Smooth muscle cell (in vitro differentiated cells): ENCODE measurements at regions not wholly inside any gene's neighbourhood (a gene's known extent, or its start where the extent isn't known, plus 50 kb on each side); places are given as distances from the start of the nearest gene placed in this dataset.

Source experiments
- DNase-seq: peaks from one replicate; lab custom pipeline; 2025; ENCODE audit not compliant: unreplicated experiment; lab: John Stamatoyannopoulos, UW
- H2AFZ ChIP-seq: fragments of 200-600 bp; sonication (generic); 2 replicates; pipeline ENCODE4 v1.6.0; 2016; ENCODE audit warnings: antibody characterized with exemption, low read depth, mild to moderate bottlenecking
- H3F3A ChIP-seq: fragments of 200-600 bp; sonication (generic); 2 replicates; pipeline ENCODE4 v1.6.0; 2017; ENCODE audit warnings: antibody characterized with exemption, low read depth
- H3K27ac ChIP-seq: fragments of 200-600 bp; sonication (generic); 2 replicates; pipeline ENCODE4 v1.5.1; 2016; ENCODE audit warnings: low read depth, mild to moderate bottlenecking
- H3K27me3 ChIP-seq: fragments of 200-600 bp; sonication (generic); 2 replicates; pipeline ENCODE4 v1.6.1; 2016; ENCODE audit warnings: low read depth, mild to moderate bottlenecking
- H3K36me3 ChIP-seq: fragments of 200-600 bp; sonication (generic); 2 replicates; pipeline ENCODE4 v1.5.1; 2016; ENCODE audit warnings: low read depth
- H3K4me1 ChIP-seq: fragments of 200-600 bp; sonication (generic); 2 replicates; pipeline ENCODE4 v1.5.1; 2016; ENCODE audit warnings: low read depth
- H3K4me2 ChIP-seq: fragments of 200-600 bp; sonication (generic); 2 replicates; pipeline ENCODE4 v1.6.0; 2016; ENCODE audit warnings: mild to moderate bottlenecking
- H3K4me3 ChIP-seq: fragments of 200-600 bp; sonication (generic); 2 replicates; pipeline ENCODE4 v1.5.1; 2016; ENCODE audit warnings: mild to moderate bottlenecking
- H3K79me2 ChIP-seq: fragments of 200-600 bp; sonication (generic); 2 replicates; pipeline ENCODE4 v1.6.0; 2016; ENCODE audit warnings: low read depth, mild to moderate bottlenecking
- H3K9ac ChIP-seq: fragments of 200-600 bp; sonication (generic); 2 replicates; pipeline ENCODE4 v1.6.0; 2016; ENCODE audit warnings: low read depth
- H3K9me3 ChIP-seq: fragments of 200-600 bp; sonication (generic); replicated peaks from 2 replicates; pipeline ENCODE4 v1.5.1; 2016; ENCODE audit warnings: low read depth
- H4K20me1 ChIP-seq: fragments of 200-600 bp; sonication (generic); 2 replicates; pipeline ENCODE4 v1.6.0; 2016; ENCODE audit warnings: low read depth
- CTCF ChIP-seq: fragments of 200-600 bp; sonication (generic); IDR thresholded peaks from 2 replicates; pipeline ENCODE4 v1.5.1; 2017; ENCODE audit warnings: borderline replicate concordance, mild to moderate bottlenecking, antibody characterized with exemption; ENCODE audit not compliant: insufficient read depth, poor library complexity, severe bottlenecking
- WGBS: methylation state at CpG from one replicate; pipeline ENCODE4 v1.1.7; 2016; ENCODE audit warnings: low lambda C conversion rate; 5-methylcytosine and 5-hydroxymethylcytosine counted together

- Histone ChIP-seq H3K27me3 (no peaks in the 10 kb centered on the region), H3K4me2 (no peak overlapping the region), H3K27ac (no peak overlapping the region), H3K4me3 (no peak overlapping the region), H4K20me1 (no peaks in the 10 kb centered on the region), H3K4me1 (no peaks in the 10 kb centered on the region), H3K9me3 (no peaks in the 10 kb centered on the region), H2AFZ (no peak overlapping the region), H3F3A (peaks cover 4% of the 10 kb centered on the region), H3K36me3 (no peaks in the 10 kb centered on the region), H3K79me2 (no peaks in the 10 kb centered on the region), H3K9ac (no peak overlapping the region)
- DNase-seq = no peak
- WGBS = 91% methylated on average over 3 of the region's 3 CpGs
- no peak for TF ChIP-seq CTCF
Observed at GRCh38 chr3:148318240-148318639, 379.5 kb upstream of the AGTR1 start.

GRCh38 chr3:148319161-148319915 lies 378.4 kb upstream of the AGTR1 start:
- H3F3A ChIP-seq = peaks cover 4% of the 10 kb centered on the region
- peak overlapping the region; percentile 22 for H3K9ac ChIP-seq
- no peak overlapping the region for H3K4me3 ChIP-seq
- no peak for TF ChIP-seq CTCF
- no peaks in the 10 kb centered on the region for H3K36me3 ChIP-seq
- no peaks in the 10 kb centered on the region for H3K9me3 ChIP-seq
- H2AFZ ChIP-seq = peak overlapping the region; percentile 79
- no peaks in the 10 kb centered on the region for H3K27me3 ChIP-seq
- peak overlapping the region; percentile 78 for H3K27ac ChIP-seq
- H4K20me1 ChIP-seq = no peaks in the 10 kb centered on the region
- peak overlapping the region; percentile 58 for H3K4me2 ChIP-seq
- no peaks in the 10 kb centered on the region for H3K4me1 ChIP-seq
- H3K79me2 ChIP-seq = no peaks in the 10 kb centered on the region
- no peak for DNase-seq
- WGBS = 61% methylated on average over 7 of the region's 7 CpGs

- Histone ChIP-seq H3K27me3 (no peaks in the 10 kb centered on the region), H3K4me3 (no peak overlapping the region), H2AFZ (no peak overlapping the region), H3K27ac (peak overlapping the region; percentile 78), H3K79me2 (no peaks in the 10 kb centered on the region), H3K36me3 (no peaks in the 10 kb centered on the region), H4K20me1 (no peaks in the 10 kb centered on the region), H3K4me1 (no peaks in the 10 kb centered on the region), H3K9me3 (no peaks in the 10 kb centered on the region), H3F3A (peaks cover 4% of the 10 kb centered on the region), H3K9ac (peak overlapping the region; percentile 22), H3K4me2 (peak overlapping the region; percentile 46)
- TF ChIP-seq CTCF = no peak
- 51% methylated on average over 2 of the region's 2 CpGs for WGBS
- DNase-seq = no peak
Observed at GRCh38 chr3:148319960-148320359, 377.7 kb upstream of the AGTR1 start.

- H3F3A ChIP-seq = no peaks in the 10 kb centered on the region
- no peak overlapping the region for H2AFZ ChIP-seq
- no peak for TF ChIP-seq CTCF
- no peak overlapping the region for H3K27ac ChIP-seq
- H3K4me2 ChIP-seq = no peak overlapping the region
- H3K27me3 ChIP-seq = no peaks in the 10 kb centered on the region
- no peaks in the 10 kb centered on the region for H4K20me1 ChIP-seq
- DNase-seq = no peak
- H3K4me1 ChIP-seq = peaks cover 14% of the 10 kb centered on the region
- no peak overlapping the region for H3K9ac ChIP-seq
- 94% methylated on average over 4 of the region's 4 CpGs for WGBS
- no peaks in the 10 kb centered on the region for H3K36me3 ChIP-seq
- H3K9me3 ChIP-seq = no peaks in the 10 kb centered on the region
- no peak overlapping the region for H3K4me3 ChIP-seq
- H3K79me2 ChIP-seq = no peaks in the 10 kb centered on the region
Observed at GRCh38 chr3:148329481-148330235, 368.0 kb upstream of the AGTR1 start.
